NCI-H526 treated with DMSO at 0.1 percent for 48 hours (cell line): ENCODE measurements at regions not wholly inside any gene's neighbourhood (a gene's known extent, or its start where the extent isn't known, plus 50 kb on each side); places are given as distances from the start of the nearest gene placed in this dataset.

Experiments used
- DNase-seq: peaks from one replicate; lab custom pipeline; 2025; lab: John Stamatoyannopoulos, UW

DNA sequence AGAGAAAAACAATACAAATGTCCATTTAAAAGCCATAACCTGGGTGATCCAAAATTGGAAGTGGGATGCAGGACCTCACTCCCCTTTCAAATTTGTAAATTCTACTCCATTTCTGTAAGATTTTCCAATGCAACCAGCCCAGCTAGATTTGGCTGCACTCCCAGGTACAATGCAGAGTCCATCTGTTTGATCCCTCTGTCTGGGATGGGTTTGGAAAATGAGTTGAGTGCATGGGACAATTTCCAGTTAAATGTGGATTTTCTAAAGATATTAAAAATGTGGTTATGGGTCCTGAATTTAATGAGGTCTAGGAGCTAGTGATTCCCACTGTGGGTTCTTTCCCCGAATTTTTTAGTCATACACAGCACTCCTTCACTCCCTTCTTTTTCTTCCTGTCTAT, 104.0 kb upstream of the ATP10B start:
- DNase-seq: no peak

DNA sequence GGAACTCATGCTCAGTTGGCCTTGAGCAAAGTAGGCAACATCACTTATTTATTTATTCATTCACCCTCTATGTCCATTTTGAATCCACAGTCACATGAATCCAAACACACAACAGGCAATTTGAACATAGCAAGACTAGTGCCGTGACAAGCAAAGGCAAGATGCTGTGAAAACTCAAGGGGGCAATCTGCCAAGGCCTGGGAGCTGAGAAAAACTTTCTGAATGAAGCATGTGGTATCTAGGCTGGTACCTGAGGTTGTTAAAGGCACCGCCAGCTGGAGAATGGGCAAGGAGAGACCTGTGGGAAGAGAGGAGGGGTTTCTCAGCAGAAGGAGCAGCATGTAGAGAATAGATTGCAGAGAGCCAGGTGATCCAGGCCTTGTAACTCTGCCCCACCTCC, 98.3 kb upstream of the ATP10B start:
- DNase-seq: no peak

DNA sequence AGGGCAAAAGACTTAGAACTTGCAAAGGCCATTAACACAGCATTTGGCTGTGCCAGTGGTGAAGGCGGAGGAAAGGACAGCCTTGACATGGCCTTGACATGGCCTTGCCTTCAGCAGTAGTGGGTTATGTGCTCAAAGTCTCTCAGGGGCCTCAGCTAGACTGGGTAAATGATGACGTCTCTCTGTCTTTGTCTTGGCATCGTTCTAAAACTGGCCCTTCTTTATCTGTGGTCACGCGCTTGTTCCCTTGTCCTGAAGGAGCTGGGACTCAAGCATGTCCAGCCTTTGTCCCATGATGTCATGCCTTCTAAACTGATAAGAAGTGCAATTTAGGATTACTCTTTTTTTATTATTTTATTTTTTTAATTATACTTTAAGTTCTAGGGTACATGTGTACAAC, 88.7 kb upstream of the ATP10B start:
- no peak for DNase-seq

DNA sequence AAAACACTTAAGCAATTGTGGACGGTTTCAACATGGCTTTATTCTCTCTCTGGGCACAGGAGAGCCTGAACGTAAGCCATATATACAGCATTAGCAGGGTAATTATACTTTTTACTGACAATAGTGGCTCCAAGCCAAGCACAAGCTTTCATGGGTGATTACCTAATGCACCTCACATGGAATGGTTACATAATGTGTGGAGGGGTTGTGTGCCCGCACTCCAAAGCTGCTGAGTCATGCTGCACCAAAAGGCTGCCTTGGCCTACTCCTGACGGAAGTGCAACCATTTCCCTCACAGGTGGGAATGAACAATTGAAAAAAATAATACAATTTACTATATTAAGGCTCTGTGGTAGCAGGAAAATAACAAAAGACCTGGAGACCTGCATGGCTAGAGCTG, 86.5 kb upstream of the ATP10B start:
- no peak for DNase-seq

DNA sequence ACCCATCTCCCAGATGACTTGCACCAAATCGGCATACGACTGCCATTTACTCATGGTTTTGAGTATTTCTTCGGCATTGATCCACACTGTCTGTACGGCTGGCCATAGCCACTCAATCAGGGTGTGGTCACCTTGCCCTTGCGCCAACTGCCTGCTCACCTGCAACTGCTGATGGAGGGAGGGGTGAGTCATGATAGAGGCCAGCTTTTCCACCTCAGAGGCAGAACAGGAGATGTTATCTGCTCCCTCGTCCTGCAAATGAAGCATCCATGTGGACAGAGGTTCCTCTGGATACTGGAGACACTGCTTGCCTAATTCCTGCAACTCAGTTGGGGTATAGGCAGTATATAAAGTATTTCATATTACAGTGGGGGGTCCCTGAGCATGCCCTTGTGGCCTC, 85.6 kb upstream of the ATP10B start:
- DNase-seq: no peak

DNA sequence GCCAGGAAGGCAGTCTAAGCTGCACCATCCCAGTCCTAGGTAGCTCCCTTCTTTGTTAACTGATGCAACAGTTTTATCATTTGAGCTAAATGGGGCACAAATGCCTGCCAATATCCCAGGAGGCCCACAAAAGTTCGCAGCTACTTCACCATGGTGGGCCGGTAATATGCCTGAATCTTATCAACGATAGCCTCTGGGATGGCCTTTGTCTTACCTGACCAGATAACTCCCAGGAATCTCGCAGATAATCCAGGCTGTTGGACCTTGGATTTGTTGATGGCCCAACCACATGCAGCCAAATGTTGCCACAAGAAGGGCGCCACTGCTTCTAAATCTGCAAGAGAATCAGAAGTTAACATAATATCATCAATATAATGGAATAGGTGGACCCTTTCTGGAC, 83.8 kb upstream of the ATP10B start:
- no peak for DNase-seq

DNA sequence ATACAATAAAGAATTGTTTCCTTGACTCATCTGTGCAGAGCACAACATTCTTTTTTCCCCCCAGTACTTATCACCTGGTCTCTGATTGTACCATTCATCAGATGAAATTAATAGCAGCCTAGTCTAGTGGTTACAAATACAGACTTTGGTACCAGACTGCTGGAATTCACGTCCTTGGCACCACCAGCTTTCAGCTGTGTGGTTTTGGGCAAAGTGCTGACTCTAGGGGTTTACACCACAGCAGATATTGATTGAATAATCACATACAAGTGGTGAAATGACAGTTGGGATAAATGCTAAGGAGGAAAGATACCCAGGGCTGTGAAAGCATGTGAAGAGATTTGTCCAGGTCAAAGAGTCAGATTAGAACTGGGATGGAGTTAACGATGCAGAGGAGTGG, 79.3 kb upstream of the ATP10B start:
- no peak for DNase-seq

DNA sequence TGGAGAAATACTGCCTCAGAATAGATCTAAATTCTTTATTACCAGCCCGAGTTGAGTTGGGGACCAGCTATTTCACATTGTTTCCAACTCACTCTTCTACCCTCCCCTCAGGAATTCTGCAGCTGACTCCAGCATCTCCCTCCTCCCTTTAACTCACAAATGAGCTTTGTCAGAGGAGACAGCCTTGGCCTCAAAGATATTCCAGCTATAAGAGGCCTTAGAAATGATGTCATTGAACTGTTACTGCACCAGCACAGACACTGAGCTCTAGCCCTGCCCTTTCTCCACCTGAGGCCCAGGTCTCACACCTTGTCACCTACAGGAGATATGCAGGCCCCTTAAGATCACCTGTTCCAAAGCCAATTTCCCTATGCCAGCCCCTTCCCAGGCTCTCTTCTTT, 78.4 kb upstream of the ATP10B start:
- DNase-seq: no peak

DNA sequence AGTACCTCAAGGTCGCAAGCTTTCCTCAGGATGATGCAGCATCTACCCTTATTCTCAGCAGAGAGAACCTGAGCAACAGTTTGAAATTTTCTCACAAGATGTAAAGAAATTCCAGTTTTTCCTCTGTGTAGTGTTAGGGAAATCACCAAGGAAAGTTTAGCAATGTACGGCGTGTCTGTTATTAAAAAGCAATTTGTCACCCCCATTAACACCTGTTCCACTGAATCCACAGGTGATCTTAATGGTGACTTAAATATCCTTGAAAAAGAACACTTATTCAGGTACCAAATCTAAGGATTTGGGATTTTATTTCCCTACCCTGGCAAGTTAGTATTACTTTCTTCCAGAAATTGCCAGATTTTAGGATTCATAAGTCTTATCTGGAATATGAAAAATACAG, 77.9 kb upstream of the ATP10B start:
- DNase-seq: no peak

DNA sequence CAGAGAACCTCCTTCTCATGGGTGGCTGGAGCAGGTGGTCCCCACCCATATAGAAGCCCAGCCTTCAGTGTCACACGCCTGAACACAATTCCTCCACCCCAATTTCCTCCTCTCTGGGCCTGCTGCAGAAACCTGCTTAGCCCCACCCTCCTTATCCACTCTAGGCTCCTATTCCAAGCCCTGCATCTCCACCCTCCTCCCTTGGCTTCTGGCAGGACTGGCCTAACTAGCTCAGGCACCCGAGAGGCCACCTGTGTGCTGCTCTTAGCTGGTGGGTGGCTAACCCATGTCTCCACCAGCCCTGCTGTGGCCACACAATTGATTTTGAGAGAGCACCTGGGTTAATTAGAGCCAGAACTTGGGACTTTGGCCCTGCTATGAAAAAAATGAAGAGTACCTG, 77.3 kb upstream of the ATP10B start:
- no peak for DNase-seq

DNA sequence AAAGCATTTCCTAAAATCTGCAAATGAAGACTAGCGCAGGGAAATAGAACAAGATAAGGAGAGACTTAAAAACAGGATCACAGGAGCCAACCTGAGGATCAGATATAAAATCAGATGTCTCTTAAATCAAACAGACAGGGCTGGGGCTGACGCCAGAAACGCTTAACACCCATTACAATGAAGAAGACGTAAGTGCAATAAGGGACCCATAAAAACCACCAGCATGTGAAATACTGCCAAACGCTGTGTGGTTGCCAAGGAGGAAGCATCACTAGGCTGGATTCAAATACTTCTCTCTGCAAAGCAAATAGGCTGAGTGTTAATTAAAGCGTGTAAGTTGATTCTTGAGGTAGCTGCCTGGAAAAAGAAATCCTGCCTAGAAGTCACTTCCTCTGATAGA, 74.4 kb upstream of the ATP10B start:
- peak; percentile 78 for DNase-seq

DNA sequence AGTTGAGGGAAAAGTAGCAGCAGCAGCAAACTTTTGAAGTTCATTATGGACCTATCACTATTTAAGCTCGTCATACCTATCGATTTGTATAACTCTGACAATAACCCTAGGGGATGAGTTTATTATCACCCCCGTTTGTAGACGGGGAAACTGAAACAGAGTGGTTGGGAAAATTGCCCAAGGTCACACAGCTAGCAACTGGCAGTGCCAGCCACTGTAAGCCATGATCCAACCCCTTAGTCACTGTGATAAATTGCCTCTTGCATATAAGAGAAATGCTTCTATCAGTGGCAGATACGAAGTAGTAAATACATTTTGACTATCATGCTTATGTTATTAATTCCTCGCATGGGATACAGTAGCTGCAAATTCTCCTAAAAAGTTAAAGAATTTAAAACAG, 73.3 kb upstream of the ATP10B start:
- DNase-seq: no peak

DNA sequence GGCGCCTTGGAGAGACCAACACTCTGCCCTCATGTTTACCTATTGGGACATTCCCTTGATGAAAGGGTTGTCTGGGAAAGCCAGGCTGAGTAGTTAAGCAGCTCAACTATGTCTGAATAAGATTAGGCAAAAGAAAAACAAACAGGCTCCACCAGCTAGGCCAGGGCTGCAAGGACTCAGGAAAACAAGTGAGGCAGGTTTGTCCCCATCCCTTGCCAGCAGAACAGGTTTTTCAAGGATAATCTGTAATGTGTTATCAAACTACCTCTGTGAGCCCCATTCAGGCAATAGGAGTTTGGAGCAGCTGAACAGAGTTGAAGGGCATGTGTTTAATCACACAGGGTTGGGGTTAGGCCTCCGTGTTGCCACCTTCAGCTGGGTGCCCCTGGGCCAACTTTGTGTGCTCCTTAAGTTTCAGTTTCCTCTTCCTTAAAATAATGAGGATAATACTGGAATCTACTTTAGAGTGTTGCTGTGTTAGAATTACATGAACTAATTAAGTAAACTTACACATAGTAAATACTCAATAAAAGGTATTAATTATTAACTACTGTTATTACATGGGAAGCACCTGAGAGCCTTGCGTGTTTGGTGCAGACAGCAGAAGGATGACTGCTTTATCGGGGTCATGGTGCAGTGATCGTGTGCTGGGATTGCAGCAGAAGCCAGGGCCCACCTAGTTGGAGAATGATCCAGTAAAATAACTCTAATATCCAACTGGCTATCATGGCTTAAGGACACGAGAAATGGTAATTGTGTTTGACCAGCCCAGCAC, 72.1 kb upstream of the ATP10B start:
- peak; percentile 75 for DNase-seq

DNA sequence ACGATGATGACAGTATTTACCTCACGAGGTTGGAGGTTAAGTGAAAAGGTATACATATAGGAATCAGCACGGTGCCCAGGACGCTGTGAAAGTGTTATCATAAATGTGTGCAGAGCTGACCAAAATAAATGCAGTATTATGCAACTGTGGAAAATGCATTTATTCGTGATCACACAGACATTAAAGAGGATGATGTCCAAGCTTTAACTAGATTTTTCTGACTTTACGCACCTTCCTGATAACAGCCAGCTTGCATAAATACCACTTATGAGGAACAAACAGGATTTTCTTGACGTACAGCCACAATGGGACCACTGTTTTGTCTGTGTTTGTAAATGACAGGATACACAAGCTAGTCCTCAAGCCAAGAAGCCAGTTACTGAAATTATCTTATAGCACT, 71.4 kb upstream of the ATP10B start:
- no peak for DNase-seq

DNA sequence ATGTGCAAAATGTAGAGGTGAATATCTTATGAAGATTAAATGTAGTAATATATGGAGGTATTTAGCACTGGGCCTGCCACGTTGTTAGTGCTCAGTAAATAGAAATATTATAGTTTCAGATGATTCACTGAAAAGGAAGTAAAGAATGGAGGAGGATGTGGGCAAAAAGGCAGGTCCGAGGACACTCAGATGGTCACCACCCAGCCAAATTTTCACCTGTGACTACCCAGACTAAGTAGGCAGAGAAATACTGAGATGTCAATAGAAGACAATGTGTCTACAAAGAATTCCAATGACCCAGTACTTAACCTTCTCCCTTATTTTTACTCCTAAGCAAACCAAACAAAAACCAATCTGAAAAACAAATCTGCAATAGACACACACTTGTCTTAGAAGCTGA, 70.3 kb upstream of the ATP10B start:
- DNase-seq: no peak

DNA sequence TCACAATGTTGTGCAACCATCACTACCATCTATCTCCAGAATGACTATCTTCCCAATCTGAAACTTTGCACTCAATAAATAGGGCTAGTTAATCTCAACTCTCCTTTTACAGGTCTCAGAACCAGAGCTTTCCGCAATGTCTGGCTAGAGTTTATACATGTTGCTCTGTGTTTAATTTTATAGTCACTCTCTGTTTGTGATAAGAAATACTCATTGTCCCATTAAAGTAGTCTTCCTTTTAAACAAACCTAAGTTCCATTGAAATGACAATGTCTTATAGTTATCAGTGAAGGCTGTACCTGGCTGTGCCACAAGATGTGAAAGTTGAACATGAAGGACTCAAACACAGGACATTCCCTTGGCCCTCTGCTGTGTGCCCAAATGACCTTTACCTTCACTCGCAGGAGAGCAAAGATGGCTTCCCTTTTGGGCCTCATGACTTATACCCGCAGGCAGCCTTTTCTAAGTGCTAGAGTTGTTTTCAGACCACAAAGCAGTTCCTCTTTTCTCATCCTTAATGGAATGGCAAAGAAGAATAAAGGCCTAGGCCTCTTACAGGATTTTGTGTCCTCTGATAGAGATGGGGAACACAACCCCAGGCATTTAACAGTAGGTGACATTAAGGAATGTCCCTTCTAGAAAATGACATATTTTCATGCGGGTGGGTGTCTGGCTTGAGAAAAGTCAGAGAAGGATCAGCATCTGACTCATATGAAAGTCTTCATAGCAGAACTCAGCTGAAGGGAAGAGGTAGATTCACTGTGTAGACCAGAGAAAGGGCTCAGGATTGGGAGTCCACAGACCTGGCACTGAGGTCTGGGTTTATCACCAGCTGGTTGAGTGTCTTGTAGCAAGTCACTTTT, 69.6 kb upstream of the ATP10B start:
- no peak for DNase-seq

DNA sequence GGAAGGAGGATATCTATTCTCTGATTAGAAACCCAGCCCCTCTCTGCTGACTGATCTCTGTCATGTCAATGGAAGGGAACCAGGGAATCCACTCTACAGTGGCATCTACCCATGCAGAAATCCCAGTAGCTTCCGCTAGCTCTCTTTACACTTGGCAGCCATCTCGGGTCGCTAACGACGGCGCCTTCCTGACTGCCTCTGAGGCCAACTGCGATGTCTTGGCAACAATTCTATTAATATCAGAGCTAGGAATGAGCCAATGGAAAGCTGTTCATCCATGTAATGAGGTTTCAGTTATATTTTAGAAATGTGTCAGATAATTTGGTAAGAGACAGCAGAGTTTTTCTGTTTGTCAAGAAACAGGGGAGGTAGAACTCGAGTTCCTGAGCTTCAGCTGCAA, 67.6 kb upstream of the ATP10B start:
- no peak for DNase-seq

DNA sequence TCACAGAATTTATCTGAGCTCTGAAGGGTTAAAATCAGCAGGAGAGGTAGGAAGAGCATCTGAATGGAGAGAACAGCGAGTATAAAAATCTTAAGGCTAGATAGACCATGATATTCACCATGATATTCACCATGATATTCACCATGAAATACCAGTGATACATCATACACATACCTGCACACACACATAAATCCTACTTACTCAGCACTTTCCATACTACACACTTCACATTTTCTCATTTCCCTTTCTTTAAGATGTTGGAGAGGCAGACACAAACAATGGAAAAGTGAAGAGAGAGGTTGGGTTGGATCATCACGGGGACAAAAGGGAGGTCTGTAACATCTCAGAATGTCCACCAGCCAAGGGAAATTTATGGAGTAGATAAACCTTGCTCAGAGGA, 66.4 kb upstream of the ATP10B start:
- no peak for DNase-seq

DNA sequence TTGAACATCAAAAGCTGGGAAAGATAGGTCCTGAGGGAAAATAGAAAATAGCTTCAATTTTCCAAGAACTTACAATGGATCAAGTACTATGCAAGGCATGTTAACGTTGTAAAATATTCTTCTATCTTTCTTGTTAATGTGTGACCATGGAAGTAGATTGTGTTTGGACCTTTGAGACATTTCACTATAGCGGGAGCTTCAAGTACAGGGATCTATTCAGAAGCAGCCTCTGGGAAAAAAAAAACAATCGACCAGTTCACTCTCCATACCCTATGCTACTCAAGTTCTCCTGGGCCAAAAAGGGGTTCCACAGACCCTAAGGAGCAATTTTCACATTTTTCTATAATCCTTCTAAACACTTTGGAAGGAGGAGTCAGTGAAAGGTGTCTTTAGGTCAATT, 54.1 kb upstream of the ATP10B start:
- DNase-seq: no peak

DNA sequence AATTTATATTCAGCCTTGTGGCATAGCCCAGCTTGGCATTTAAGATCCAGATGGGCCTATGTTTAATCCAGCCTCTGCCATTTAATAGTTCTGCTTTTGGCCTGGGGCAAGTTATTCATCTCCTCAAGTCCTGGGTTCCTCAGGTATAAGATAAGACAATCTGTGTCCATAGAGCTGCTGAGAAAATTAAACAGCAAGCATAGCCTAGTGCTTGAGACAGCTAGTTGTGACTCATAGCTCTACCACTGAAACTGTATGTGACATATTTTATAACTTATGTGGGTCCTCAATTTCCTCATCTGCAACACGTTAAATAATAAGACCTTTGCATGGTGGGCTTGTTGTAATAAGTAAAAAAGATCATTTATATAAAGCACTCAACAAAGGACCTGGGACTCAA, 53.3 kb upstream of the ATP10B start:
- DNase-seq: no peak

DNA sequence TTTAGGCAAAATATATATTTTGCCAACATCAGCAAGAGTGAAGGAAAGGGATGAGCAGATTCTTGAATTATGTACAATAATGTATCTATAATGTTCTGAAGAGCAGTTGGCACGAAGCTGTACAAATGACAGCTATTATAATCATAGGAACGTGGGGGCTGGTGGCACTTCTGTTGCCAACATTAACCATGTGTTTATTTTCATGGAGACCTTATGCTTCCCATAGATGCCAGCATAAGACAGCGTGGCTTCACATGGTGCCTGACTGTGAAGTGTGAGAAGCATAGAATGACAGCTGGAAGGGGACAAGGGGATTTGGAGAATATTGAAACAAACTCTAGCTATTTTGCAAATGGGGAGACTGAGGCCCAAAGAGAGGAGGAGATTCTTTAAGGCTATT, 52.6 kb upstream of the ATP10B start:
- no peak for DNase-seq

DNA sequence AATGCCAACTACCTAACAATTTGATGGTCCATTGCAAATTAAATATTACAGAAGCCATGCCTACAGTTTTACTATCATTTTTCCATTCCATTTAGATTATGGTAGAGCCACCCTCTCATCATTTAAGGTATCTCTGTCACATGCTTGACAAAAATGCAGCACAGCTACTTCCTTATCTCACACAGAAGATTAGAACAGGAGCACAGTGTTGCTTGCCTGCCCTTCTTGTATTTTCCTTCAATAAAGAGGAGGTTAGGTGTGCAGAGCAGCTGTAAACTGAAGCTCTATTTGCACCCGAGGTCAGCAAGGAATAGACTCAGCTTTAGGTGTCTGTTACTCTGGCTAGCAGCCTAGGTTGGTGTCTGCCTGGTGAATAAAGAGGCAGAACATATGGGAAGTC, 51.5 kb upstream of the ATP10B start:
- no peak for DNase-seq

DNA sequence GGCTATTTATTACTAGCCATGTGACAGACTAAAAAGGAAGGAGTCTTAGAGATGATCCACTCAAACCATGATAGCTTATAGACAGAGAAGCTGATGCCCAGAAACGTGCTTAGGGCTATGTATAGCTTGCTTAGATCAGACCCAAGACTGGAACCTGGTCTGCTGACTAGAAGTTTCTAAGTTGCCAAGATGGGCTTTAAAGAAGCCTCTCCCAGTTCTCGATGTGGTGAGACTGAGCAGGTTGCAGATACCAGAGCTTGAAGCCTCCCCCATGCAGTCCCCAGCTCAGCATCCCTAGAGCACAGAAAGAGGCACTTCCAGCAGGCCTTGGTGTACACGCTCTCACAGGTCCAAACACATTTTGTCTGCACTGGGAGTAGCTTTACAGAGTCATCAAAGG, 51.1 kb upstream of the ATP10B start:
- no peak for DNase-seq
